Fibroblast of pulmonary artery (primary cell): ENCODE measurements at regions not wholly inside any gene's neighbourhood (a gene's known extent, or its start where the extent isn't known, plus 50 kb on each side); places are given as distances from the start of the nearest gene placed in this dataset.

Source experiments
- DNase-seq: peaks from one replicate; pipeline ENCODE4 v3.0.0-alpha.2; 2010; ENCODE audit warnings: low read depth
- H3K4me3 ChIP-seq: replicated peaks from 2 replicates; pipeline ENCODE4 v1.5.1; 2011; ENCODE audit warnings: low read depth, mild to moderate bottlenecking, control low read depth, low read length, moderate library complexity
- CTCF ChIP-seq: IDR thresholded peaks from 2 replicates; pipeline ENCODE4 v1.5.1; 2011; ENCODE audit warnings: mild to moderate bottlenecking, control low read depth, low read length, inconsistent platforms; ENCODE audit errors: missing control alignments

- DNase-seq = no peak
- H3K4me3 ChIP-seq = no peak overlapping the region
- no peak for TF ChIP-seq CTCF
Observed at GRCh38 chr20:50288128-50288623, 97.5 kb downstream of the CEBPB start.

- no peak overlapping the region for H3K4me3 ChIP-seq
- no peak for TF ChIP-seq CTCF
- no peak for DNase-seq
Observed at GRCh38 chr20:50289581-50289980, 99.0 kb downstream of the CEBPB start.

GRCh38 chr20:50290112-50290511, 99.5 kb downstream of the CEBPB start:
- DNase-seq = no peak
- H3K4me3 ChIP-seq = no peak overlapping the region
- no peak for TF ChIP-seq CTCF

GRCh38 chr20:50290808-50291207, 100.2 kb downstream of the CEBPB start:
- TF ChIP-seq CTCF = no peak
- H3K4me3 ChIP-seq = no peak overlapping the region
- DNase-seq = no peak

- TF ChIP-seq CTCF = no peak
- no peak for DNase-seq
- H3K4me3 ChIP-seq = no peak overlapping the region
Observed at GRCh38 chr20:50291254-50292078, 100.8 kb downstream of the CEBPB start.

GRCh38 chr20:50292079-50292590, 101.5 kb downstream of the CEBPB start:
- DNase-seq = no peak
- no peak for TF ChIP-seq CTCF

More at GRCh38 chr20:50292079-50292590, 101.5 kb downstream of the CEBPB start:
- no peak overlapping the region for H3K4me3 ChIP-seq
